ENCODE measurements at regions not wholly inside any gene's neighbourhood (a gene's known extent, or its start where the extent isn't known, plus 50 kb on each side); places are given as distances from the start of the nearest gene placed in this dataset.

- POLR2A ChIA-PET = no interaction called here
- no TSS peak for BruUV-seq (replicated peaks)
- Histone ChIP-seq H3K4me2 (ENCODE audit: insufficient read depth, low read length) (no peak overlapping the region), H3K9me1 (replicated peaks; ENCODE audit: control insufficient read depth, extremely low read depth, insufficient read depth, low read length) (no peaks in the 10 kb centered on the region), H3K4me1 (ENCODE audit: control insufficient read depth, extremely low read depth, insufficient read depth, low read length) (no peaks in the 10 kb centered on the region), H2AFZ (ENCODE audit: low read depth, low read length) (no peak overlapping the region), H3K79me2 (ENCODE audit: control insufficient read depth, insufficient read depth, low read length) (no peaks in the 10 kb centered on the region), H4K20me1 (replicated peaks; ENCODE audit: control insufficient read depth, extremely low read depth, insufficient read depth, low read length) (no peaks in the 10 kb centered on the region), H3K27me3 (ENCODE audit: control insufficient read depth in 2 of 2, insufficient read depth in 2 of 2, low read length in 2 of 2) (no peaks in the 10 kb centered on the region), H3K9ac (replicated peaks; ENCODE audit: extremely low read depth, insufficient read depth, low read length) (no peak overlapping the region), H3K4me3 (replicated peaks in 1 of 3; ENCODE audit: insufficient read depth in 1 of 3, low read depth in 1 of 3, low read length in 3 of 3) (no peak overlapping the region), H3K27ac (ENCODE audit: insufficient read depth, low read depth, low read length) (no peak overlapping the region), H3K9me3 (replicated peaks; ENCODE audit: control insufficient read depth, insufficient read depth, low read length) (no peaks in the 10 kb centered on the region), H3K36me3 (ENCODE audit: control insufficient read depth in 2 of 2, extremely low read depth in 1 of 2, insufficient read depth in 2 of 2, low read length in 2 of 2) (no peaks in the 10 kb centered on the region)
- TF ChIP-seq CTCF (IDR thresholded peaks at IDR 0.05; ENCODE audit: extremely low read depth in 1 of 2, insufficient read depth in 1 of 2, low read depth in 1 of 2, low read length in 2 of 2) = no peak
- TF ChIP-seq JUN (IDR thresholded peaks at IDR 0.05; ENCODE audit: borderline replicate concordance, insufficient read depth, insufficient read length, low read depth) = no peak
- TF ChIP-seq EZH2 (IDR thresholded peaks at IDR 0.05; ENCODE audit: borderline replicate concordance, low read depth, low read length, severe bottlenecking) = no peak
- TF ChIP-seq MAX (IDR thresholded peaks at IDR 0.05; ENCODE audit: insufficient read depth, insufficient read length) = no peak
- TF ChIP-seq GATA2 (IDR thresholded peaks at IDR 0.05; ENCODE audit: insufficient read depth, insufficient read length, low read depth, low read length) = no peak
- no peak for TF ChIP-seq MYC (IDR thresholded peaks at IDR 0.05; ENCODE audit: low read depth, low read length)
- TF ChIP-seq FOS (IDR thresholded peaks at IDR 0.05; ENCODE audit: borderline replicate concordance, insufficient read depth, low read length) = no peak
- TF ChIP-seq POLR2AphosphoS5 (IDR thresholded peaks at IDR 0.05; ENCODE audit: insufficient read depth, low read depth, low read length) = no peak
- no peak for TF ChIP-seq POLR2A (IDR thresholded peaks at IDR 0.05; ENCODE audit: low read depth, low read length)
- dilution Hi-C loops (cut with MboI; ENCODE audit: extremely low pct_ligation_motif_present, low sequenced_read_pairs) = no loop called here
- CTCF ChIA-PET = no interaction called here
- FAIRE-seq = no peak
- no peak for DNase-seq (ENCODE audit: low read depth, low spot score)
- intact Hi-C loops (cut with micrococcal nuclease) = no loop called here
Measured at GRCh38 chr2:194610297-194610696, 1046.7 kb upstream of the SLC39A10 start.

All from endothelial cell of umbilical vein (primary cell).